ENCODE measurements at regions not wholly inside any gene's neighbourhood (a gene's known extent, or its start where the extent isn't known, plus 50 kb on each side); places are given as distances from the start of the nearest gene placed in this dataset.

GRCh38 chr11:127598476-127598875, 597.9 kb upstream of the KIRREL3 start:
- no peak overlapping the region for H3K4me3 ChIP-seq (ENCODE audit: low read length)
- DNase-seq, result no peak
- H3K36me3 ChIP-seq (ENCODE audit: control insufficient read depth, insufficient read depth, low read length), result no peaks in the 10 kb centered on the region
- H3K9me3 Mint-ChIP-seq, result no peaks in the 10 kb centered on the region
- no peaks in the 10 kb centered on the region for H3K9me3 ChIP-seq (ENCODE audit: control insufficient read depth, low read length)
- WGBS, 2 experiments (ENCODE audit: insufficient coverage in 1 of 2, insufficient read length in 1 of 2), result 91 to 100% methylated on average over 2 to 3 of the region's 3 CpGs
- TF ChIP-seq CTCF (conservative IDR thresholded peaks at IDR 0.05), result no peak
- H3K27me3 ChIP-seq (ENCODE audit: control insufficient read depth, insufficient read depth, low read length, poor library complexity, severe bottlenecking), result no peaks in the 10 kb centered on the region
- H3K36me3 Mint-ChIP-seq (ENCODE audit: low read depth), result no peaks in the 10 kb centered on the region
- H3K4me1 ChIP-seq (ENCODE audit: control insufficient read depth, insufficient read depth, low read length), result no peaks in the 10 kb centered on the region
- no peak overlapping the region for H3K9ac ChIP-seq (ENCODE audit: extremely low read depth, low read length, poor library complexity, severe bottlenecking)
- H3K27me3 Mint-ChIP-seq (ENCODE audit: insufficient read depth), result no peaks in the 10 kb centered on the region
- H3K27ac Mint-ChIP-seq, result no peak overlapping the region
- no peak overlapping the region for H3K27ac ChIP-seq (ENCODE audit: low read depth, low read length)
- no peak overlapping the region for H3K4me3 Mint-ChIP-seq
- H3K4me1 Mint-ChIP-seq, result peaks cover 21% of the 10 kb centered on the region

- no peak for TF ChIP-seq CTCF (conservative IDR thresholded peaks at IDR 0.05)
Measured at GRCh38 chr11:127596433-127596832, 595.9 kb upstream of the KIRREL3 start.

GRCh38 chr11:127592371-127592770, 591.8 kb upstream of the KIRREL3 start:
- 88% methylated on average over 1 of the region's 1 CpG for WGBS, 2 experiments (ENCODE audit: insufficient coverage in 1 of 2, insufficient read length in 1 of 2)
- Mint-ChIP-seq H3K4me3 (no peak overlapping the region), H3K4me1 (peaks cover 11% of the 10 kb centered on the region), H3K27ac (no peak overlapping the region), H3K9me3 (no peaks in the 10 kb centered on the region), H3K27me3 (ENCODE audit: insufficient read depth) (peaks cover 2% of the 10 kb centered on the region), H3K36me3 (ENCODE audit: low read depth) (no peaks in the 10 kb centered on the region)
- no peaks in the 10 kb centered on the region for H3K36me3 ChIP-seq (ENCODE audit: control insufficient read depth, insufficient read depth, low read length)
- no peaks in the 10 kb centered on the region for H3K27me3 ChIP-seq (ENCODE audit: control insufficient read depth, insufficient read depth, low read length, poor library complexity, severe bottlenecking)
- no peaks in the 10 kb centered on the region for H3K4me1 ChIP-seq (ENCODE audit: control insufficient read depth, insufficient read depth, low read length)
- H3K9me3 ChIP-seq (ENCODE audit: control insufficient read depth, low read length), result no peaks in the 10 kb centered on the region
- no peak for DNase-seq
- H3K9ac ChIP-seq (ENCODE audit: extremely low read depth, low read length, poor library complexity, severe bottlenecking), result no peak overlapping the region
- TF ChIP-seq CTCF (conservative IDR thresholded peaks at IDR 0.05), result no peak
- H3K27ac ChIP-seq (ENCODE audit: low read depth, low read length), result no peak overlapping the region
- H3K4me3 ChIP-seq (ENCODE audit: low read length), result no peak overlapping the region

More at GRCh38 chr11:127596433-127596832, 595.9 kb upstream of the KIRREL3 start:
- Mint-ChIP-seq H3K9me3 (no peaks in the 10 kb centered on the region), H3K36me3 (ENCODE audit: low read depth) (no peaks in the 10 kb centered on the region), H3K27ac (no peak overlapping the region), H3K4me3 (no peak overlapping the region), H3K4me1 (peaks cover 17% of the 10 kb centered on the region), H3K27me3 (ENCODE audit: insufficient read depth) (peaks cover 2% of the 10 kb centered on the region)
- Histone ChIP-seq H3K4me3 (ENCODE audit: low read length) (no peak overlapping the region), H3K36me3 (ENCODE audit: control insufficient read depth, insufficient read depth, low read length) (no peaks in the 10 kb centered on the region), H3K27me3 (ENCODE audit: control insufficient read depth, insufficient read depth, low read length, poor library complexity, severe bottlenecking) (no peaks in the 10 kb centered on the region), H3K27ac (ENCODE audit: low read depth, low read length) (no peak overlapping the region), H3K9ac (ENCODE audit: extremely low read depth, low read length, poor library complexity, severe bottlenecking) (no peak overlapping the region), H3K9me3 (ENCODE audit: control insufficient read depth, low read length) (no peaks in the 10 kb centered on the region), H3K4me1 (ENCODE audit: control insufficient read depth, insufficient read depth, low read length) (no peaks in the 10 kb centered on the region)
- 88% methylated on average over 2 to 3 of the region's 3 CpGs for WGBS, 2 experiments (ENCODE audit: insufficient coverage in 1 of 2, insufficient read length in 1 of 2)
- no peak for DNase-seq
